ENCODE measurements at regions not wholly inside any gene's neighbourhood (a gene's known extent, or its start where the extent isn't known, plus 50 kb on each side); places are given as distances from the start of the nearest gene placed in this dataset.

DNA sequence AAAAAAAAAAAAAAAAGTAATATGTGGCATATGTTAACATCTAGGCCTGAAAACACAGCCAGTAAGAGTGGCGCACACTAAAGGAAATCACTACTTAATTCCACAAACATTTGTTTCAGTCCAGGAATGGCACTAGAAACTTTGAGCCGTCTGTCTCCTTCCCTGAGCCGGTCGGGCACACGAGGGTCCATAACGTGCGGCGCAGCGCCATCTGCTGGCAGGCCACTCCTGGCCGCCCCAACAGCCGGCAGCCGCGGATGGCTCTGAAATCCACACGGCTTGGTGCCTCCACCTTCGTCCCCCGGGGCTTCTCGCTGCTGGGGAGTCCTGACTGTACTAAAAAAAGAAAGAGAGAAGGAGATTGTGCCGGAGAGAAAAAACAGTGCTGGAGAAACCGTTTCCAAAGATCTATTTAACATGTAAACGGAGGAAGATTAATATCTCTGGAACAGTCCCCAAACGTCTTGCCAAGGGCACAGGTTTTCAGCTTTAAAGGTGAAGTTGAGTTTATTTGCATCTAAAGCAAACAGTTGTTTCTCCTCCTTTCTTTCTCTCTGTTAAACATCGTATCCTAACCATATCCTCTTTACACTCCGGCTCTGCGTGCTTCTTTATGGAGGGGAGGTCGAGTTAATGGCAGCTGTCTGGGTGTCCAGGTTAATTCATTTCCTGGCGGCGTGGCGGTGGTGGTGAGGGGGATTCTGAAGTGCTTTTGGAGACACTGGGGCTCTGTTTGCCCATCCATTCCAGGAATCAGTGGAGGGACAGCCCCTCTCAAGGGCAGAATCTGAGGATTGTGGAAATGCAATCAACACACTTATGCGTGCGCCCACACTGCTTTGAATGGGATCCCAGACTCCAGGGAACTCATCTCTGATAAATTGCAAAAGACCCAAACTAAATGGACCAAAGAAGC, 611.3 kb upstream of the SALL1 start:
- DNase-seq: peak; percentile 83

DNA sequence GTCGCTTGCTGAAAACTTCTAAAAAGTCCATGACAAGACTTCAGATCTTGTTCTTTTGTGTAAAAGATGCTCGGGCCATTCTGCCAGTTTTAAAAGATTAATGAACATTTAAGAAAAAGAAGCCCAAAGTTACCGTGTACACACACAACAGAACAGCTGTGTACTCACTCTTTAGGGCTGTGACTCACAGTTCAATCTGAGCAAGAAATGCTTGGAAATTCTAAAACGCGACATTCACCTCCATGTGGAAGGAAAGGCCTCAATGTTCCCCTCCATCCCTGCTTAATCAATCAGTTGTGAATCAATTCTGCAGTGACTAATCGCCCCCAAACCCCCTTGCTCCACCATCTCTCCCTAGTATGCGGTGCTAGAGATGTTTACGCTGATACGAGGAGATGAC, 609.9 kb upstream of the SALL1 start:
- no peak for DNase-seq

DNA sequence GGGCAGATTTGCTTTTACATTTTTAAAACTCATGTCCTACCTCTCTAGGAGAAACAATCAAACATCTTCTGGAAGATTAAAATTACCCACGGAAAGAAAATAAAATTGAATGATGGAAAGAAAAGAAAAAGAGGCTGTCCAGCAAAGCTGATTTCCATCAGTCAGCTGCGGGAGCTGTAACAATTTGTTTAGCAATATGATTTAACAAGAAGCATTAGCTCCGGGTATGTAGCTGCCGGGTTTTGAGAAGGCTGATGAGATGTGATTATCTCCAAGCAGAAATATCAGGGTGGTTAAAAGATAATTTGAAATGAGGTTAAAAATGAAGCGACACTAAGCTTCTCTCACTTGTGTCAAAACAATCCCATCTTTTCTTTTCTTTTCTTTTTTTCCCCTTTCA, 608.9 kb upstream of the SALL1 start:
- DNase-seq: no peak

DNA sequence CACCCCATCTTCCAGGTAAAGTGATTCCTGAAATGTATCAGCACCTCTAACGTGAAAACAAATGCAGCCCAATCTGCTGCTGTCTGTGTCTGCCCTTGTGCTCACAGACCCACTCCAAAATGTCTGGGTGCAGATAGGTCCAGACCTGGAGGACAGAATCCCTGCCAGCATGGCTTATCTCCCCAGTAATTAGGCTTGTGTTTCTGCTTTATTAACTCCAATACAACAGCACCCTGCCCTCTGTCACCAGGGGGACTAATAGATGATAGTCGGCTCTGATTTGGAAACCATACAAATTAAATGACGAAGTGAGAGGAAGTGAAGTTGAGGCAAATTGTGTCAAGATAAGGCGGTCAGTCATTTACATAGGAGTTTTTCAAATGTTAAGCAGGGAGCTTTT, 608.3 kb upstream of the SALL1 start:
- no peak for DNase-seq

DNA sequence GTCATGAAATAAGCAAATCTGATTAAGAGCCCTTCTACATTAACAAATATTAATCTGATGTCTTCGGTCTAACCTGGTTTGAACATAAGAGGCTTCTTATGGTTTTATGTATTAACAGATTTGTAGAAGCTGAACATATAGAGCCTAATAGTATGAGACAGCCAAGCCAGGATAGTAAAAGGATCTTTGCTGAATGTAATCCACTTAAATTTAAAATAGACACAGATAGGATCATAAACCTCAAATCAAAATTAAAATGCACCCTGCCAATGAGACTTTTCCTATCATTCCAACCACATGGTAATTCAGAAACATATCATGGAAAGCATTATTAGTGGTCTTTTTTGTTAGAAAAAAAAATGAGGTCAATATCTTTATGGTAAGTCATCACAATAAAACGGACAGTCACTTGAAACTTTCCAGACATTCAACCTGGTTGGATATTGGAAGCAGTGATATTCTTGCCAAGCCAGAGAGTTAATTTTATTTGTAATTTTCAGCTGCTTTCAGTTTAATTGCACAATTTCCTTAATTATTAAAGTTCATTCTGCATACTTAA, 606.9 kb upstream of the SALL1 start:
- DNase-seq: no peak

DNA sequence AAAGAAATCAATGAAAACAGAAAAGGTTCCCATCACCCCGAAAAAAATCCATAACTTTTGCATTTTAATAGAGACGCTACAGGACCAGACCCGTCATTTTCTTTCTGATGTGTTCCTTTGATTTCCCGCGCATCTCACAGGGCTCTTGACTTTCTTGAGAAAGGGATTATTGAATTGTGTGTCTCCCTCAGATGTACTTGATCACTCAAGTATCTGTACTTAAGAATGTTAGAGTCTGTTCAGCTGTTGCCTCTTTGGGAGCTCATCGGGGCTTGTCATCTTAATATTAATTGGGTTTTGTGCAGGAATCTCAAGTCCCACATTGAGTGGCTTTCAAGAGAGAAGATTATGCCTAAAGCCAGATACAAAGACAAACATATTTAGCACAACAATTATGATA, 606.4 kb upstream of the SALL1 start:
- DNase-seq: no peak

DNA sequence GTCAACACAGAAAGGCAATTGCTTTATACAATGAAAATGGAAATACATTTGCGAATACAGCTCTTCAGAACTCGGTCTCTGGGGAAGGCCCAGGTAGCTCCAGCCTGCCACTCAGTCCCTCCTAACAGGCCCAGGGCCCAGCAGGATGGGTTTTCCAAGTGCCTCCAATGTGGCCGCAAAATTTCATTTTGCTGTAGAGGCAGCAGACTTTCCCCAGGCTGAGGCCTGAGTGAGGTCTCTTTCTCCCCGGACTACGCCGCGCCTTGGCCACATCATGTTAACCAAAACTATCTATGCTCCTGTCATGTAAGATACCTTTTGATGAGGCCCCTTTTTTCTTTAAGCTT, 606.0 kb upstream of the SALL1 start:
- DNase-seq: no peak

DNA sequence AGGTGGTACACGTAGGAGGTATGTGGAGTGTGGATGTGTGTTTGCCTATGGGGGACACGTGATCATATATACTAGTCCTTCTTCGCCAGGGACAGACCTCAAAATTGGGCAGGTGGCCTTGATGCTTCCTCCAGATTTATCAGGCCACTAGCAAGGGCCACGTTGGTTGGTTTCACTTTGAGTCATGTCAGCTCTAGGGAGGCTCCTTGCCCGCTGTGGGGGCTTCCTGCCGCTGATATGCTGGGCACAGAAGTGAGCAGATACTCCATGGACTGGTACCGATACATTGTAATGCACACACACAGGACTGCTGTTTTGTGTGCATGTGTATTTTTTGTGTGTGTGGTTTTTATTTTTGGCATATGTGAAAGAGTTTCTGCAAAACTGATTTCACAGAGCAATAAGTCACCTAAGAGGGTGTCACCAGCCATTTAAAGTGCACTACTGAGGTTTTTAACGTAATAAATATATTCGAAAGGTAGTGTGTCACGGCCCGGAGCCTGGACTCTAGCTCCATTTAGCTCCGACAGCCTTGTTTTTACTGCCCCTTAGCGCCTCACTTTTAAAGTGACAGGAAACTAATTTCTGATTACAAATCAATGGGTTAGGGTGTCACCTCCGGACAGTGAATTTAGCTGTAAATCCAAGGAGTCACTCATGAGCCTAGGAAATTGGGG, 605.5 kb upstream of the SALL1 start:
- DNase-seq: no peak

DNA sequence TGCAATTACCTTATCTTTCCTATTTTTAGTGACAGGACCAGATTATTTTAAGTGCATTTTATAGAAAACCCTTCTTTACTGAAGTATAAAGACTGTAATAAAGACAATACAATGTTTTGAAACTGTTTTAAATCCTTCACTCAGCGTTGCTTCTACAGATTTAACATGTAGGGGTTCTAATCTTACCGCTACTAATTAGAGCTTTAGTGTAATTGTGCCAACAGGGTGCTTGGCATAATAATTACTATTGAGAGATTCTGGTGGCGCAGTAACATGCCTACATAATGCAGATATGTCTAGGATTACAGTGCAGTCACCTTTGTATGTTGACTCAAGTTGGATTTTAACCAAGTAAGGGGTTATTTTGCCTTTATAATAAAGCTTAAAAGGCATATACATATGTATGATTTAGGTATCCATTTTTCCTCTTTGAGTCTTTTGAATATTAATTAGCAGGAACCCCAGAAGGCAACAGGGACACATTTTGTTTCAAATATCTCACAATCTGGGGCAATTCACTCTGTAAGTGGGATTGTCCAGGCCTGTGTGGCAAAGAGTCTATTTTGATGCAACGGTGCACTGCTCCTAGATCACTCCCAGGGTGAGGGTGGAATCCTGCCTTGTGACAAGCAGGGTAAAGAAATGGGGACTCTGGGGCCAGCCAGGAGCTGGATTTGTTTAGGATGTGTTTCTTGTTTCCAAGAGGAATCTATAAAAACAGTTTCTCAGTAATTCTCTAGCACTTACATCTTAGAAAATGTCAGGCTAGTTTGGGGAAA, 604.7 kb upstream of the SALL1 start:
- DNase-seq: no peak

DNA sequence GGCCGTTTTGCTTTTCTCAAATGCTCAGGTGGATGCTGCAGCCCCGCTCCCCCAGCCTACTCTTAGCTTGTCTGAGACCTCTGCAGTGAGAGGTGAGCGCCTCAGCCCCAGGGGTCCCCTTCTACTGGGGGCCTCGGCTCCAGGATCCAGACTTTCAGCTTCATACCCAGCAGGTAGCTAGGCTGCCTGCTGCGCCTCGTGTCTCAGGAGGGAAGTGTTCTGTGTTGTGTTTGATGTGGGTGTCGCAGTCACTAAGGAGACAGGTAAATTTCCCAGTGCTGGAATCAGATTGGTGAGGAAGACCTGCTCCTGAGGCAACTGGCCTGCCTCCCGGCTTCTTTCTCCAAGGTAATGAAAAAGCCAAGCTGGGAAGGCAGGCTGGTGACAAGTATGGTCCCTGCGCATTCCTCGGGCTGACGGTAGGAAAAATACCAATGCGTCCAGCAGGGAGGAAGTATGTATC, 604.0 kb upstream of the SALL1 start:
- no peak for DNase-seq

DNA sequence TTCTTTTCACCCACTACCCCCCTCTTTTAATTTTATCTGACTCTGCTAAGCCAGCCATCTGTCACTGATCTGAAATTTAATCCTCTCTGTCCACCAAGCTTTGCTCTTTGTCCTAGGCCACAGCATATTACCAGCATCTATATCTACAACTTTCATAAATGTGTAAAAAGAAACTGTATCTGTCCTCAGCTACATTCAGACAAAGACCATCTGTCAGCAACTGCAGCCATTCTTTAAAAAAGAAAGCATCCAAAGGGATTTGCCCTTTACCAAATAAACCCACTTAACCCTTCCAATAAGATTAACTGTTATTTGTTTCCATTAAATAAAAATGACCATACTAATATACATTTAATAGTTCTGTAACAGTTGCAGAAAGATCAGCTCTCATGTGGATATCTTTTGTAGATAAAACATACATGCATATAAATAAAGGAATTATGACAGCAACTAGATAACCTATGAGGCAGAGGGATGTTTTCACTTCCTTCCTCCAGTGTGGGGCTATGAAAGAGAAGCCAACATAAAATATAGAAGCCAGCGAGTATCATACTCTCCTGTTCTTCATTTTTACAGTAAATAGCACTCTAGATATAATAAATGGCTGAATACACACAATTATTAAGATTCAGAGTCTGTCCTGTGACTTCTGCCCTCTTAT, 602.5 kb upstream of the SALL1 start:
- DNase-seq: no peak

DNA sequence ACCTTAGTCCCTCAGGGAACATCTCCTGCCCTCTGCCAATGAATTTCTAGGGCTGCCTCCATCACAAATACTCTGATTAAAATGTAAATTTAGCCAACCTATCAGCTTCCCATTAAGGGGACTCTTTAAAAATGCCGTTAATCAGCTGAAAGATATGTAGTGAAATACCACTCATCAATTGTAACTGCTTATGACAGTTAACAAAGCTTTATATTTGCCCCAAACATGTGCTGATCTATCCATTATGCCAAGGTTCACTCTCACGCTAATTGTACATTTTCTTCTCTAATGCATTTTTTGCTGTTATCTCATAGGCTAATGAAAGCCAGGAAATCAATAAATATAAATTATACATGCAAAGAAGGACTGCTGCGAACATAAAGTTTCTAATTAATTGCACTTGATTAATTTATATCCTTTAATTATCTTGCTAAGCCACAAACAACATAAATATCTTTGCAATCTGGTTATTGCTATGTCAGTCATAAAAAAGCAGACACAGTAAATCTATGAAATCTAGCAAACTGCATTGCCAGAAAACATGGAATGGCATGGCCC, 601.4 kb upstream of the SALL1 start:
- DNase-seq: no peak

DNA sequence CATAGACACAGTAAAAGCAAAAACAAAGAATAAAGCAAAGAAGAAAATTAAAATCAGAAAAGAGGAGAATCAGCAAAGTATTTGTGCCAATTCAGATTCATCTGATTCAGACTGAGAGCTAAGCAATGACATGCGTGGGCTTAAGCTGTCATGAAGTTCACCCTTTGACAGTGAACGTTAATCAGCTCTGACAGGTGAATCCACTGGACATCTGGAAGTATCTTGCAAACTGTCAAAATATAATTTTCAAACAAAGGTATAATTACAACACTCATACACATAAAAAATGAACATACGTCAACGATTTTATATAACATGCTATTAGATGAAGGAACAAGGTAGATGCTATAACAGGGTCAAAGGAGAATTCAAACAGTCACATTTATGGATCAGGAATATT, 596.3 kb upstream of the SALL1 start:
- DNase-seq: no peak

DNA sequence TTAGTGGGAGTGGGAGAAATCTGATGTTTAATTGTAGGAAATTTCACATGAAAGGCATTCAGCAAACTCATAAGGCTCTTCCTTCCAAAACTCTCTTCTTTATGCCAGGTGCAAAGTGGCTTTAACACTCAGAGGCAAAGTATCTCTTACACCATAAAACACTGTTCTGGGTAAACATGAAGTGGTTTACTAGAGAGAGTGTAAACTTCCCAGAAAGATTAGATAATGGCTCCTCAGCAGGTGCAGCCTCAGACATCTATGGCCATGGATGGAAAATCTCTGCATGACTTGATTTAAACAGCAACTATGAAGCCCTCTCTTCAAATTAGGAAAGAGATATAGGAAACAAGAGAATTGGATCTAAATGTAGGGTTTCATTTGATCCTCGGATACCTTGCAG, 583.1 kb upstream of the SALL1 start:
- no peak for DNase-seq

DNA sequence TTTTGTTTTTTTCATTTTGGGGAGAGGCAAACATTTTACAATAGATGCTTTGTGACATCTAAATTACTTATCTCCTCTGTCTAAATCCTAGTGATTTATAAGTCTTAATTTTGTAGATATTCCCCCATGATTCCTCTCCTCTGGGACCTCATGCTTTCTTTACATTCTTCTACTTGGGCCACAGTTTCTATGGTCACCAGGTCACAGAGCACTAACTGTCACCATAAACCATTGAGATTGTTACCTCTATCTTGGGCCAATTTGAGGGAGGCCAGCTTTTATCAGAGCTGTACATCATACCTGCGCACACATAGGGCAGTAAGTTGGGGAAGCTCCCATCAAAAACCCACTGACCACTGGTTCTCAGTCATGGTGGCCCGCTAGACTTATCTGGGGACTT, 582.1 kb upstream of the SALL1 start:
- DNase-seq: no peak

DNA sequence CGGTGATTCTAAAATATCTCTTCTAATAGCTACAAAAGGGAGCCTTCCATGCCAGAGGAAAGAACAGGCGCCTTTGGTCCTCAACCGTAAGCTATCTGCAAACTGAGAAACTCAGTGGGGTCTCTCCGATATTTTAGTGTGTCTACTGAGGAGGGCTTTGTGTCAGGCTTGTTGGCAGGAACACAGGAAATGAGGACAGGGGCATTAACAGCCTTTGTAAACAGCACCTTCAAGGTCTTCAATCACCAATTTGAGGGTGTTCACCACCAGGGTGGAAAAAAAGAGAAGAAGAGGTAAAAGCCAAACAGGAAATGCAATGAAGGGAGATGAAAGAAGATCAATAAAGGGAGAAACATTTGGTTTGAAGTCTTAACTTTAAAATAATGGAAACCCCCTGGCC, 580.1 kb upstream of the SALL1 start:
- no peak for DNase-seq

DNA sequence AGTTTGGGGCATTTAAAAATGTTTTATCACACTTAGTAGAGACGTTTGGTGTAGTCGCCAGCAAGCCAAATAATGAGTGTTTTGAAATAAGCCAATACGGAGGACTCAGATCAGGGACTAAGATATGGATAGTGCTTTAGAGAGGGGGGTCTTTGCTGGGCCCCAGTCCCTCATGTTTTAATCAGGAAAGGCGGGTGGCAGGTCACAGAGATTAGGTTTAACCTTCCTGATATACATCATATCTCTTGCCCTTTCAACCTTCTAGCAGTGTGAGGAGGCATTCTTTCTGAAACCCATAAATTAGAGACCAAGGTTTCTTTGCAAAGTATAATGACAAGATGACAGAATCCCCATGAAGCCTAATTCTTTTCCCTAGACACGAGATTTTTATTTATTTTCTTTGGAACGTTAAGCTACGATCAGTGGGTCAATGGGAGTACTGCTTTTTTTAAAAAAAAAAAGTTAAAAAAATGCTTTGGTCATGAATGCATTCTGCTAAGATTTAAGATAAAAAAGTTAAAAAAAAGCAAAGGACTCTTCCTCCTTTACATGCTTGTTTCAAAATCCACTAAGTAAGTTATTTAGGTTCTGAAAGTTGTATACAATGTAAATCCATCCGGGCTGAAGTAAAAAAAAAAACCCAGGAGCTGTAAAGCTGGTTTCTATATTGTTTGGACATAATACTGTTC, 572.1 kb upstream of the SALL1 start:
- no peak for DNase-seq

DNA sequence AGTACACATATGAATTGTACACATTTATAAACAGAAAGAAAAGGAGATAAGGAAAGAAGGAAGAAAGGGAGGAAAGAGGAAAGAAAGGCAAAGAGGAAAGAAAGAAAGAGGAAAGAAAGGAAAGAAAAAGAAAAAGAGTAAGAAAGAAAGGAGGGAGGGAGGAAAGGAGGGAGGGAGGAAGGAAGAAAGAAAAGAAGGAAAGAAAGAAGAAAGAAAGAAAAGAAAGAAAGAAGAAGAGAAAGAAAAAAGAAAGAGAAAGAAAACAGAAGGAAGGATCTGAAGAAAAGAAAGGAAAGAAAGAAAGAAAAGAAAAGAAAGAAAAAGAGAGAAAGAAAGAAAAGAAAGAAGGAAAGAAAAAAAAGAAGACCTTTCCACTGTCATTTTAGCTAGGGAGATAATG, 571.4 kb upstream of the SALL1 start:
- DNase-seq: no peak

DNA sequence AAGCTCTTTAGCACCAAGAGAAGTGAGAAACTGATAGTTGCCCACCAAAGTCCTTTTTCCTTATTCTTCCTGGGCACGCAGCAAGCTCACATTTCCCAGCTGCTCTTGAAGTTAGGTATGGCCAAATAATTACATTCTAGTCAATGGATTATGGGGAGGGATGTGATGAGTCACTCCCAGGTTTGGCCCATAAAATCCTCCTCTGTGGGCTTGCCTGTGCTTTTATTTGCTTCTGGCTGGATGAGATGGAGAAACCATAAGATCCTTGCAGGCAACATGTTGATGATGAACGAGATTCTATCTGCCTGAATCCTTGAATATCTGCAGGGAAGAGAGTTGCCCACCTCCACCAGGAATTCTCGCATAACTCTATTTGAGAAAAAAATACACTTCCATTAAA, 568.3 kb upstream of the SALL1 start:
- no peak for DNase-seq

DNA sequence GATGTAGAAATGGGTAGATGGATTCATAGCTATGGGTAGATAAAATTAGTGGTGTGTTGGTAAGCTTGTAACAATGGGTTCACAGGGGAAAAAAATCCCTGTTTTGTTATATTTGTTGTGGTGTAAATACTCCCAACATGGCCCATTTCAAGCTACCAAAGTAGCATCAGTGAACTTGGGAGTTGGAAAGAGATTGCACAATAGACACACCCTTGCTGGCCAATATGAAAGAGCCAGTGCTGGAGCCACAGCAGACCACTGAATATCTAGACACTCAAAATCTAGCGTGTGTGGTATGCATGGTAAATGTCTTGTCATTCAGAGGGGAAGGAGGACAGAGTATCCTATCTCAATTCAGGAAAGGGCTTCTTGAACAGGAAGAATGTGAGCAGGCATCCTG, 565.1 kb upstream of the SALL1 start:
- no peak for DNase-seq

DNA sequence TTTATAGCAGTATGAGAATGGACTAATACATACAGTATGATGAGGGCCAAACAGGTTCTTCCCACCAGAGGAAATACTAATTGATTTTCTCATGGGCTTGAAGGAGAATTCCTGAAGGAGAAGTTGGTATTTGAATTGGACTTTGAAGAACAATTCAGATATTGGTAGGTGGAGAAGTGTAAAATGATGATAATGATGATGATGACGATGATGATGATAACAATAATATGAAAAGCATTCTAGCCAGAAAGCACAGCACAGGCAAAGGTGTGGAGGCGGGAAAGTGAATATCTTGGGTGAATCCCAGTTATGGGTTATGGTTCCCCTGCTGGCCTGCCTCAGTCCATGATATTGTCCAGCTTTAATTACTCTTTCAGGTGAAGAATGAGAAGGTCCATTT, 562.4 kb upstream of the SALL1 start:
- no peak for DNase-seq
